CD4-positive, alpha-beta T cell treated with Interleukin-1 beta for 1 hour (primary cell): ENCODE measurements at regions not wholly inside any gene's neighbourhood (a gene's known extent, or its start where the extent isn't known, plus 50 kb on each side); places are given as distances from the start of the nearest gene placed in this dataset.

Experiments used
- DNase-seq, 2 donors: peaks; one replicate each; pipeline ENCODE4 v3.0.0-alpha.2; 2020 to 2022

- DNase-seq = peak in 1 of 2 donors; percentile 2
Measured at GRCh38 chr13:80235166-80235966, 105.6 kb downstream of the SPRY2 start.

- DNase-seq = no peak
Measured at GRCh38 chr13:80227645-80228044, 113.3 kb downstream of the SPRY2 start.

GRCh38 chr13:80226645-80227044 is 114.3 kb downstream of the SPRY2 start:
- DNase-seq = no peak

GRCh38 chr13:80224468-80224867 is 116.5 kb downstream of the SPRY2 start:
- DNase-seq = no peak

- no peak for DNase-seq
Measured at GRCh38 chr13:80217614-80218456, 123.1 kb downstream of the SPRY2 start.

- no peak for DNase-seq
Measured at GRCh38 chr13:80215368-80215767, 125.6 kb downstream of the SPRY2 start.

GRCh38 chr13:80214521-80214991 is 126.4 kb downstream of the SPRY2 start:
- no peak for DNase-seq

- no peak for DNase-seq
Measured at GRCh38 chr13:80214050-80214449, 126.9 kb downstream of the SPRY2 start.

- DNase-seq = no peak
Measured at GRCh38 chr13:80213201-80213600, 127.7 kb downstream of the SPRY2 start.

- DNase-seq = no peak
Measured at GRCh38 chr13:80211566-80211965, 129.4 kb downstream of the SPRY2 start.

- no peak for DNase-seq
Measured at GRCh38 chr13:80204642-80205041, 136.3 kb downstream of the SPRY2 start.

- DNase-seq = no peak
Measured at GRCh38 chr13:80203496-80203895, 137.4 kb downstream of the SPRY2 start.

- no peak for DNase-seq
Measured at GRCh38 chr13:80201694-80202468, 139.0 kb downstream of the SPRY2 start.

- no peak for DNase-seq
Measured at GRCh38 chr13:80199585-80200292, 141.2 kb downstream of the SPRY2 start.

- no peak for DNase-seq
Measured at GRCh38 chr13:80199067-80199466, 141.9 kb downstream of the SPRY2 start.

- DNase-seq = no peak
Measured at GRCh38 chr13:80196756-80197155, 144.2 kb downstream of the SPRY2 start.

- DNase-seq = no peak
Measured at GRCh38 chr13:80195649-80196048, 145.3 kb downstream of the SPRY2 start.

GRCh38 chr13:80189889-80190597 is 150.9 kb downstream of the SPRY2 start:
- DNase-seq = no peak

GRCh38 chr13:80180740-80181355 is 160.1 kb downstream of the SPRY2 start:
- DNase-seq = no peak

GRCh38 chr13:80177327-80177726 is 163.6 kb downstream of the SPRY2 start:
- no peak for DNase-seq

GRCh38 chr13:80173224-80173623 is 167.7 kb downstream of the SPRY2 start:
- DNase-seq = peak; percentile 1 to 20
